ENCODE measurements at regions not wholly inside any gene's neighbourhood (a gene's known extent, or its start where the extent isn't known, plus 50 kb on each side); places are given as distances from the start of the nearest gene placed in this dataset.
A peak's percentile ranks its signal among the peaks of the same experiment; 100 is the strongest.
"Not testable (repeated sequence)": the region's sequence is repeated elsewhere in the genome, so short reads cannot be mapped to it uniquely, and the experiment has no call there.

- H3K4me1 ChIP-seq (ENCODE audit: insufficient read depth, low read length, poor library complexity, severe bottlenecking); H3K4me3 ChIP-seq (ENCODE audit: low read depth, low read length, poor library complexity, severe bottlenecking); CTCF ChIA-PET; H3K27ac ChIP-seq (ENCODE audit: low read depth, low read length, poor library complexity, severe bottlenecking); intact Hi-C loops (cut with micrococcal nuclease; ENCODE audit: unreplicated experiment); BruUV-seq (replicated peaks); POLR2A ChIA-PET (ENCODE audit: low non-redundant PET); DNase-seq (ENCODE audit: low spot score); H3K36me3 ChIP-seq (ENCODE audit: insufficient read depth, low read length, poor library complexity, severe bottlenecking); H3K27me3 ChIP-seq (replicated peaks; ENCODE audit: insufficient read depth, low read depth, low read length, poor library complexity); H3K9me3 ChIP-seq (ENCODE audit: low read depth, low read length, poor library complexity, severe bottlenecking): not testable (repeated sequence)
Observed at GRCh38 chr4:190118519-190118918, 54.2 kb downstream of the DBET start.

GRCh38 chr4:190119474-190119873 lies 54.1 kb upstream of the DUX4 start:
- H3K36me3 ChIP-seq (ENCODE audit: insufficient read depth, low read length, poor library complexity, severe bottlenecking); DNase-seq (ENCODE audit: low spot score); H3K27me3 ChIP-seq (replicated peaks; ENCODE audit: insufficient read depth, low read depth, low read length, poor library complexity); H3K27ac ChIP-seq (ENCODE audit: low read depth, low read length, poor library complexity, severe bottlenecking); intact Hi-C loops (cut with micrococcal nuclease; ENCODE audit: unreplicated experiment); H3K4me1 ChIP-seq (ENCODE audit: insufficient read depth, low read length, poor library complexity, severe bottlenecking); CTCF ChIA-PET; POLR2A ChIA-PET (ENCODE audit: low non-redundant PET); H3K4me3 ChIP-seq (ENCODE audit: low read depth, low read length, poor library complexity, severe bottlenecking); H3K9me3 ChIP-seq (ENCODE audit: low read depth, low read length, poor library complexity, severe bottlenecking); BruUV-seq (replicated peaks): not testable (repeated sequence)

DNA sequence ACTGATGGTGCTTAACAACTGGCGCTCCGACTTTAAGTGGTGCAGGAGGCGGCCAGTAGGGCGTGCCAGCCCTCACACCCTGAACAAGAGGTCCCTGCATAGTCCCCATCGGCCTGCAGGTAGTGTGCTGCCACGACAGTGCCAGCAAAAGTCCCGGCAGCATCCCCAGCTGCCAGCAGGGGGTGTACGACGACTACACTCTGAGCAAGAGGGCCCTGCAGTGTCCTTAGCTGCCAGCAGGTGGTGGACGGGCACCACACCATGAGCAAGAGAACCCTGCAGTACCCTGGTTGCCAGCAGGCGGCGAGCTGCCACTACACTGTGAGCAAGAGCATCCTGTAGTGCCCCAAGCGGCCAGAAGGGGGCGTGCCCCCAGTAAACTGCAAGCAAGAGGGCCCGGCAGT lies 53.5 kb upstream of the DUX4 start:
- H3K27ac ChIP-seq (ENCODE audit: low read depth, low read length, poor library complexity, severe bottlenecking); CTCF ChIA-PET; intact Hi-C loops (cut with micrococcal nuclease; ENCODE audit: unreplicated experiment); H3K4me3 ChIP-seq (ENCODE audit: low read depth, low read length, poor library complexity, severe bottlenecking); H3K4me1 ChIP-seq (ENCODE audit: insufficient read depth, low read length, poor library complexity, severe bottlenecking); H3K36me3 ChIP-seq (ENCODE audit: insufficient read depth, low read length, poor library complexity, severe bottlenecking); BruUV-seq (replicated peaks); H3K27me3 ChIP-seq (replicated peaks; ENCODE audit: insufficient read depth, low read depth, low read length, poor library complexity); H3K9me3 ChIP-seq (ENCODE audit: low read depth, low read length, poor library complexity, severe bottlenecking); POLR2A ChIA-PET (ENCODE audit: low non-redundant PET); DNase-seq (ENCODE audit: low spot score): not testable (repeated sequence)

DNA sequence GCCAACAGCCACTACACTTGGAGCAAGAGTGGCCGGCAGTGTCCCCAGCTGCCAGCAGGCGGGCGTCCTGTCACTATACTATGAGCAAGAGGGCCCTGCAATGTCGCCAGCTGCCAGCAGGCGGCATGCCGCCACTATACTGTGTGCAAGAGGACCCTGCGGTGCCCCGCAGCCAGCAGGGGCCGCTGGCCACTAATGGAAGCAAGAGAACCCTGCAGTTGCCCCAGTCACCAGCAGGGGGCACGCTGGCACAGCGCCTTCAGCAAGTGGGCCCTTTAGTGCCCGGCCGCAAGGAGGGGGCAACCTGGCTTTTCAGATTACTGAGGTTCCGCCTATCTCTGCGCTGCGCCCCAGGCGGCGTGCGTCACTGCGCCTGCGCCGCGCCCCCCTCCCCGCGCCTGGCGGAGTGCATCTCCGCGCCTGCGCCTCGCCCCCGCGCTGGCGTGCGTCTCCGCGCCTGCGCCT lies 53.0 kb upstream of the DUX4 start:
- H3K9me3 ChIP-seq (ENCODE audit: low read depth, low read length, poor library complexity, severe bottlenecking); BruUV-seq (replicated peaks); CTCF ChIA-PET; H3K27me3 ChIP-seq (replicated peaks; ENCODE audit: insufficient read depth, low read depth, low read length, poor library complexity); H3K4me3 ChIP-seq (ENCODE audit: low read depth, low read length, poor library complexity, severe bottlenecking); H3K27ac ChIP-seq (ENCODE audit: low read depth, low read length, poor library complexity, severe bottlenecking); intact Hi-C loops (cut with micrococcal nuclease; ENCODE audit: unreplicated experiment); POLR2A ChIA-PET (ENCODE audit: low non-redundant PET); H3K36me3 ChIP-seq (ENCODE audit: insufficient read depth, low read length, poor library complexity, severe bottlenecking); DNase-seq (ENCODE audit: low spot score); H3K4me1 ChIP-seq (ENCODE audit: insufficient read depth, low read length, poor library complexity, severe bottlenecking): not testable (repeated sequence)
- peak; percentile 36; the same call in 1 of the 2 replicates for TF ChIP-seq CTCF (conservative IDR thresholded peaks at IDR 0.05; ENCODE audit: low read depth, low read length)

DNA sequence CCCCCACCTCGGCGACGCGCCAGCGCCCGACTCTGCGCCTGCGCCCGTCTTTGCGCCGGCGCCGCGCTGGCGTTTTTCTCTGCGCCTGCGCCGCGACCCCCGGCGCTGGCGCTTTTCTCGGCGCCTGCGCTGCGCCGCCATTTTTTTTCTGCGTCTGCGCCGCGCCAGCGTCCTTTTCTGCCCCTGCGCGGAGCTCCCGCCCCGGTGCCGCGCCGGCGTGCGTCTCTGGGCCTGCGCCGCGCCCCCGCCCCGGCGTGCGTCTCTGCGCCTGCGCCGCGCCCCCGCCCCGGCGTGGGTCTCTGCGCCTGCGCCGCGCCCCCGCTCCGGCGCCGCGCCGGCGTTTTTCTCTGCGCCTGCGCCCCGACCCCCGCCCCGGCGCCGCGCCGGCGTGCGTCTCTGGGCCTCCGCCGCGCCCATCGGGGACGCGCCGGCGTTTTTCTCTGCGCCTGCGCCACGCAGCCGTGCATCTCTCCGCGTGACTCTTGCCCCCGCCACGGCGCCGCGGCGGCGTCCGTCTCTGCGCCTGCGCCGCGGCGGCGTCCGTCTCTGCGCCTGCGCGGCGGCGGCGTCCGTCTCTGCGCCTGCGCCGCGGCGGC lies 52.4 kb upstream of the DUX4 start:
- H3K9me3 ChIP-seq (ENCODE audit: low read depth, low read length, poor library complexity, severe bottlenecking); H3K27me3 ChIP-seq (replicated peaks; ENCODE audit: insufficient read depth, low read depth, low read length, poor library complexity); CTCF ChIA-PET; H3K36me3 ChIP-seq (ENCODE audit: insufficient read depth, low read length, poor library complexity, severe bottlenecking); intact Hi-C loops (cut with micrococcal nuclease; ENCODE audit: unreplicated experiment); DNase-seq (ENCODE audit: low spot score); POLR2A ChIA-PET (ENCODE audit: low non-redundant PET); H3K4me3 ChIP-seq (ENCODE audit: low read depth, low read length, poor library complexity, severe bottlenecking); H3K27ac ChIP-seq (ENCODE audit: low read depth, low read length, poor library complexity, severe bottlenecking); H3K4me1 ChIP-seq (ENCODE audit: insufficient read depth, low read length, poor library complexity, severe bottlenecking); BruUV-seq (replicated peaks): not testable (repeated sequence)
